ENCODE measurements at regions not wholly inside any gene's neighbourhood (a gene's known extent, or its start where the extent isn't known, plus 50 kb on each side); places are given as distances from the start of the nearest gene placed in this dataset.
"Not testable (repeated sequence)": the region's sequence is repeated elsewhere in the genome, so short reads cannot be mapped to it uniquely, and the experiment has no call there.

DNA sequence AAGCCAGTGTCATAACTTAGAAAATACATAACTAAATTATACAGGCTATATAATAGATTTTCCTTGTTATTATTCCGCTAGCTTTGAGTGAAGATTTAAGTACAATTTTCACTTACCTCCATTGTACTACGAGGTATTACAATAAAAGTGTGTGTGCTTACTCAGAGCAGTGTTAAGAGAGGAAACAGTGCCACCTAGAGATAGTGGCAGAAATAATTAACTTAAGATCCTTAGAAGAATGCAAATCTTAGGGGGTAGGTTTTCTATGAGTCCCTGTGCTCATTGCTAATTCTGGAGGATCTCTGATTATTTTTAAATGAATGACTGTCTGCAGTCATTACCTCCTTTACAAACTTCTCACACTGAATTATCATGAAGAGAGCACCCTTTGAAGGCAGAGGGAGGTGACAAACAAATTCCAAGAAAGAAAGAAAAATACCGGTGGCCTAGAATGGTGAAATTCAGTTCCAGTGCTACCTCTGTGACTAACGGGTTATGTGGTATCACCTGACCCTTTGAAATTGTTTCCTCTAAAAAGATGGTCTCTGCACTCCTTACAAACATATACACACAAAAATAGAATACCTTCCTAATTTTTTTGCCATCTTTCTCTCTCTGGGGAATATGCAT lies 379.8 kb downstream of the TRIM36 start:
- DNase-seq: peak; percentile 6

GRCh38 chr5:114782869-114783268 lies 386.8 kb downstream of the TRIM36 start:
- no peak for DNase-seq

DNA sequence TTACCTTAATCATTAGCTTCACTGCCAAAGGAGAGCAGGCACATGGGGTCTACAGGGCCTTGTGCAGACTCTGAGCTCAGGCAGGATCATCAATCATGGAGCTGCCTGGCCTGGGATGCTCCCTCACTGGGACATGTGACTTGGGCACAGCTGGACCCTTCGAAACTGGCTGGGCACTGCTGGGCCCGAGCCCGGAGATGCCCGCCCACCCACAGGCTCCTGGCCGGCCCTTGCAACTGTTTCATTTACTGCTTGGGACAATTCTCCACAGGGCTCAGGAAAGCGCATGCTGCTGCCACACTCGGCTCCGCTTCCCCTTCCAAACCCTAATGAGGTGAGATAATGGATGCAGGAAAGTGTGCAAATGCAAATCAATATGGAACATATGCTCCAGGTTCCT lies 387.5 kb downstream of the TRIM36 start:
- no peak for DNase-seq

DNA sequence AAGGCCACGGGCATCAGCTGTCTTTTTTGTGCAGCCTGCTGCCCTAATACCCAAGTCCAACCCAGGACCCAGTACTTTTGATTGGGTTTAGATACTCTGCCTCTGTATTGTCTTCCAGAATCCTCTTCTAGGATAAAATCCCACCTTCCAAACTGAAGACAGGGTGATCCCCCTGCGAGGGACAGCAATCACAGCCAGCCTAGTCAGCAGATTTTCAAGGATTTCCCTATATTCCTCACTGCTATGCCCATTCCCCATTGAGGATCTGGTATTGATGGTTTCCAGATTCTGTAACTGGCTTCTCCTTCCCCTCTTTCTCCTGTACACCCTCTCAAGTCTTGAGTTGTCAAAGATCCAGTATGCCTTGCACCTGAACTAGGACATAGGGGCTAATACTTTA lies 389.4 kb downstream of the TRIM36 start:
- DNase-seq: no peak

DNA sequence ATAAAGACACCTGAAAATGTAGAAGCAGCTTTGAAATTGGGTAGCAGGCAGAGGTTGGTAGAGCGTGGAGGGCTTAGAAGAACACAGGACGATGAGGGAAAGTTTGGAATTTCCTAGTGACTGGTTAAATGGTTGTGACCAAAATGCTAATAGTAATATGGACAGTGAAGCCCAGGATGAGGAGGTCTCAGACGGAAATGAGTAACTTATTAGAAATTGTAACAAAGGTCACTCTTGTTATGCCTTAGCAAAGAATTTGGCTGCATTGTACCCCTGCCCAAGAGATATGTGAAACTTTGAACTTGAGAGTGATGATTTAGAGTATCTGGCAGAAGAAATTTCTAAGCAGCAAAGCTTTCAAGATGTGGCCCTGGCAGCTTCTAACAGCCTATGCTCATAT lies 382.5 kb downstream of the KCNN2 start:
- DNase-seq: no peak

GRCh38 chr5:114734238-114734637 lies 372.4 kb downstream of the KCNN2 start:
- DNase-seq: no peak

DNA sequence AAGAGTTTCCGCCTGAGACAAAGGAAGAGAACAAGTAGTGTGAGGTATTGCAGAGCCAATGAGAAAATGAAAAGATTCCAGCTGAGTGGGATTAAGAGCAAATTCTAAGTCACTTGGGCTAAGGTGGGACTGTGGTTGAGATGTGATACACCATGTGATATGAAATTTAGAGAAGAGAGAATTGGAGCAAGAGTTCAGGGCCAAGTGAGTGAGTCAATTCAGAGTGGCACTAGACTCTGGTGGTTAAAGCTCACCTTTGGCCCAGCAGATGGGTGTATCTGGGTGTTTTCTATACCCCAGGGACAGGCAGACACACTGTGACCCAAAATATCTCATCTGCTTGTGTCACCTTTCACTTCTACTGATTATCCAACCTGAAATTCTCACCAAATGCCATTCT lies 368.1 kb downstream of the KCNN2 start:
- no peak for DNase-seq

- no peak for DNase-seq
These were observed 365.5 kb downstream of the KCNN2 start for GRCh38 chr5:114727358-114727757.

- no peak for DNase-seq
These were observed 364.3 kb downstream of the KCNN2 start for GRCh38 chr5:114726131-114726530.

DNA sequence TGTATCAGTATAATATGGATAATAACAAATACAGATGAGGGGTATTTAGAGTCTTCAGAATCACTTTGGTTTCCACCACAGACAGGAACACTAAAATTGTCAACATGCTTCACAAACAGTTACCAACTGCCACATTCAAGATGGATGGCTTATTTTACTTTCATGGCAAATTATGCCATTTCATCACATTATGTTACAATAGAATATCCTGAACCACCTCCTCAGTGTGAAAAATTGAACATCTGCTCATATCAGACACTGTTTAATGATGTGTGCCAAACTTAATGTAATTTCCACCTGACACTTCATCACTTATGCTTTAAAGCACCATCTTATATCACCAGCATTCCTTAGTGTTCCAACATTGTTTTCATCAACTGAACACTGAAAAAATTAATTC lies 357.4 kb downstream of the KCNN2 start:
- DNase-seq: no peak

GRCh38 chr5:114716955-114717354 lies 355.1 kb downstream of the KCNN2 start:
- no peak for DNase-seq

DNA sequence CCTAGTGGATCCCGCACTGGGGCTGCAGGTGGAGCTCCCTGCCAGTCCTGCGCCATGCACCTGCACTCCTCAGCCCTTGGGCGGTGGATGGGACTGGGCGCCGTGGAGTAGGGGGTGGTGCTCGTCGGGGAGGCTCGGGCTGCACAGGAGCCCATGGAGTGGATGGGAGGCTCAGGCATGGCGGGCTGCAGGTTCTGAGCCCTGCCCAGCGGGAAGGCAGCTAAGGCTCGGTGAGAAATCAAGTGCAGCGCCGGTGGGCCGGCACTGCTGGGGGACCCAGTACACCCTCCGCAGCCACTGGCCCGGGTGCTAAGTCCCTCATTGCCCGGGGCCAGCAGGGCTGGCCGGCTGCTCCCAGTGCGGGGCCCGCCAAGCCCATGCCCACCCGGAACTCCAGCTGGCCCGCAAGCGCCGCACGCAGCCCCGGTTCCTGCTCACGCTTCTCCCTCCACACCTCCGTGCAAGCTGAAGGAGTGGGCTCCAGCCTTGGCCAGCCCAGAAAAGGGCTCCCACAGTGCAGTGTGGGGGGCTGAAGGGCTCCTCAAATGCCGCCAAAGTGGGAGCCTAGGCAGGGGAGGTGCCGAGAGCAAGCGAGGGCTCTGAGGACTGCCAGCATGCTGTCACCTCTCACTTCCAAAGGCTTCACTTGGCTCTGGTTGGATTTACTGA lies 342.5 kb downstream of the KCNN2 start:
- not testable (repeated sequence) for DNase-seq

DNA sequence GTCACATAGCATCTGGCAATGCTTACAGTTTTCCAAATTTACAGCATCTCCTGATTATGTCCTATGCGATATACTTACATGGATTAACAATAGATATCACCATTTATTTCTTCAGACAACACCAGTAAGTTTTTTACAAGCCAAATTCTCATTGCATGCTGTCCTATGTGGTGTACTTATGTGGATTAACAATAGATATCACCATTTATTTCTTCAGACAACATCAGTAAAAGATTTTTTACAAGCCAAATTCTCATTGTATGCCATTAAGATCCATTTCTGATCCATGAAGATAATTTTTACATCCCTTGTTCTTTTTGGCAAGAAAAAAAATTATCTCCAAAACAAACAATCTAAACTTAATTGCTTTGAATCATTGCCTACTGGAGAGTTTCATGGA lies 340.9 kb downstream of the KCNN2 start:
- DNase-seq: no peak

DNA sequence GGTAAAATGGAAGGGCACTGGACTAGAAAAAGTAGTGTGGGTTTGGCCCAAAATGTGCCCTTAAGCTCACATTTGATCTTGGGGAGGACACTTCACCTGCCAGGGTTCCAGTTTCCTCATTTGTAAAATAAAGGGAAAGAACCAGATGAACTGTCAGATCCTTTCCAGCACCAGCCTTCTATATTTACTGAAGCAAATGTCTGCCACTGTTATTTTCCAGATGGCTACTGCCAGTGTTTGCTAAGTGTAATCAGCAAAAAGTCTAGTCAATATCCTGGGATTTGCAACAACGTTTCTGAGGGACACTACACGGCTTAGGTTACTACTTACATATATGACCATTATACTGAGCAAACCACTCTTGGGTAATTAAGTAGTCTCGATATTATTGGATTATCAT lies 340.3 kb downstream of the KCNN2 start:
- DNase-seq: no peak

DNA sequence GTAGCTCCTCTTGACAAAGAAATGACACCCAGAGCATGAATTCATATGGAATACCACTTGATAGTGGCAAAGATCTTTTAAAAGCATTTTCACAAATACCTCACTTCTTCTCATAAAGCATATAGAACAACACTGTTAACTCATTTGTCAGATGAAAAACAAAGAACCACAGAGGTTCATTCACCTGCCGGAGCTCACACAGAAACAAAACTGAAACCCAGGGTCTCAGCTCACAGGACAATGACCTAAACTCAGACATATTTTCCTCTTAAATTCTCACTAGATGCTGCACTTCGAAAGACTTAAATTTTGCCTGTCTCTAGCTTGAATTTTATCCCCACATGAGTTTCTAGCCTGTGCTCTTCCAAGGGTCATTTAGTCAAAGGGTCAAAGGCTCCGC lies 339.0 kb downstream of the KCNN2 start:
- DNase-seq: no peak

DNA sequence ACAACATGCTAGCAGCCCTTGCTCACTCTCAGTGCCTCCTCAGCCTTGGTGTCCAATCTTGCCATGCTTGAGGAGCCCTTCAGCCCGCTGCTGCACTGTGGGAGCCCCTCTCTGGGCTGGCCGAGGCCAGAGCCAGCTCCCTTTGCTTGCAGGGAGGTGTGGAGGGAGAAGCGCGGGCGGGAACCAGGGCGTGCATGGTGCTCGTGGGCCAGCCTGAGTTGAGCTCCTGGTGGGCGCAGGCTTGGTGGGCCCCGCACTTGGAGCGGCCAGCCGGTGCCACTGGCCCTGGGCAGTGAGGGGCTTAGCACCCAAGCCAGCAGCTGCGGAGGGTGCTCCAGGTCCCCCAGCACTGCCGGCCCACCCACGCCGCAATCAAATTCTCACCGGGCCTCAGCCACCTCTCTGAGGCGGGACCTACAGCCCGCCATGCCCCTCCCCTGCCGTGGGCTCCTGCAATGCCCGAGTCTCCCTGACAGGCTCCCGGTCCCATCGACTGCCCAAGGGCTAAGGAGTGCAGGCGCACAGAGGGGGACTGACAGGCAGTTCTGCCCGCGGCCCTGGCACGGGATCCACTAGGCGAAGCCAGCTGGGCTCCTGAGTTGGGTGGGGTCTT lies 333.5 kb downstream of the KCNN2 start:
- no peak for DNase-seq

DNA sequence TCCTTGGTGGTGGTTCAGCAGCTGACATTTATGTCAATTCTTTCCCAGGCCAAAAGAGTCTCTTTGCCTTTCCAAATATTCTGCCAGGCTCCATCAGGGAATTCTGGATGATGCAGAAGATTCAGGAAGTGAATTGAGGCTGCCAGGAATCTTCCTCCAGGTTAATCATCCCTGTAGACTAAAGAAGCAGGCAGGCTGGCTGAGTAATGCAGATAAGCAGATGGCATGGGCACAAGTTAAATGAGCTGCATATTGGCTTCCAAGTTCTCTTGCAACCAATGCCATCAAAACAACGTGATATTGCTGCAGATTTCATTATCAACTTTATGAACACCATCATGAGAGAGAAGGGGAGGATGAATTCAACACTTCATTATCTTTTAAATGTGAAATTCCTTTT lies 324.5 kb downstream of the KCNN2 start:
- DNase-seq: no peak

DNA sequence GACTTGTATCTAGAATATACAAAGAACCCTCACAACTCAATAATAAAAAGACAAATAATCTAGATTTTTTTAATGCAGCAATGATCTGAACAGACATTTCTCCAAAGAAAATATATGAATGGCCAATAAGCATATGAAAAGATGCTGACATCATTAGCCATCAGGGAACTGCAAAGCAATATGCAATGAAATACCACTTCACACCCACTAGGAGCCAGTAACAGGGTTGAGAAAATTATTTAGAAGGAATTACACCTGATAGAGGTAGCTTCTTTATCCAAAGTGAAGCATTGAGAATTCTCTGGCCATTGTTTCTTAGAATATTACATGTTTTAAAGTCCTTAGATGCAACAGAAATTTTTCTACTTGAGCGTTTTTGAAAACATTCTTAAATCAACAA lies 316.9 kb downstream of the KCNN2 start:
- DNase-seq: no peak

GRCh38 chr5:114665551-114665950 lies 303.7 kb downstream of the KCNN2 start:
- no peak for DNase-seq

GRCh38 chr5:114660791-114661190 lies 298.9 kb downstream of the KCNN2 start:
- no peak for DNase-seq

DNA sequence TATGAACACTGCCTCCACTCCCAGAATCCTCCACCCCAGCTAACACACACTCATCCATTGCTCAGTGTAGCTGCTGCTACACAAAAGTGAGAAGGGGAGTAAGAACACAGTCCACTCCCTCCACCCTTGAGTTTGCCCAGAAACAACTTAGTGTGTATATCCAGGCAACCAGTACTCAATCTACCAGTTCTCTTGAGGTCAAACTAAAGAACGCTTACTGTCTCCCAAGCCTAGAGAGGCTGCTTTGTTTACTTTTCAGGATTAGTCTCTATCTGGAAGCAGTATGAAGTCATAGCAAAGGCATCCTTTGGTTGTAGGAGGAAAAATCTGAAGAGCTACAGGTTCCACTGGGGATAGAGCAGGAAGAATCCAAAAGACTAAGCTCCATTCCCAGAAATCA lies 296.3 kb downstream of the KCNN2 start:
- DNase-seq: no peak

GRCh38 chr5:114657342-114658130 lies 295.7 kb downstream of the KCNN2 start:
- DNase-seq: no peak

DNA sequence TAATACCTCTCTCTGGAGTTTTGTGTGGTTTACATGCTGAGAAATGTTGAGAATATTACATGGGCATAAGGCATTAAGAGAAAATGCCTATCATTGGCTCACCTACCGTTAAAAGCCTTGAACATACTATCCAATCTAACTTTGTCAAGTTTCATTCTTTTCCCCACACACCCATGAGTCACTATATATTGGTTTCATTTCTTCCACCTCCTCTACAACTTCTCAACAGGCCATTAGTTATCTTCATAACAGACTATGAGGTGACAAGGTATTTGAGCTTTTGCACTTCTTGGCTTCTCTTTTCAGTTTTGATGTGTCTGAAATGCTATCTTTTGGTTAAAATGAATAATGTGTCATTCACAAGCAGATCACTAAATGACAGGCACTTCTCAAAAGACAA lies 288.0 kb downstream of the KCNN2 start:
- DNase-seq: no peak

- no peak for DNase-seq
These were observed 287.1 kb downstream of the KCNN2 start for GRCh38 chr5:114648940-114649339.
